ENCODE measurements at regions not wholly inside any gene's neighbourhood (a gene's known extent, or its start where the extent isn't known, plus 50 kb on each side); places are given as distances from the start of the nearest gene placed in this dataset.

- TF ChIP-seq HMGXB4 (CRISPR knock-in tag; IDR thresholded peaks at IDR 0.05) = no peak
- TF ChIP-seq ZNF584 (CRISPR knock-in tag; IDR thresholded peaks at IDR 0.05; ENCODE audit: low read depth) = no peak
- peak; percentile 90 for TF ChIP-seq DMBX1 (CRISPR knock-in tag; IDR thresholded peaks at IDR 0.05; ENCODE audit: borderline replicate concordance)
- no peak for TF ChIP-seq PHF8 (IDR thresholded peaks at IDR 0.05; ENCODE audit: borderline replicate concordance, low read length)
- peak; percentile 53; the same call in 1 of the 2 replicates for TF ChIP-seq LEF1 (IDR thresholded peaks at IDR 0.05)
- TF ChIP-seq SMAD4 (CRISPR knock-in tag; conservative IDR thresholded peaks at IDR 0.05) = peak; percentile 81
- peak; percentile 33; the same call in 1 of the 2 replicates for TF ChIP-seq KHSRP (IDR thresholded peaks at IDR 0.05)
- TF ChIP-seq SMARCE1 (IDR thresholded peaks at IDR 0.05) = peak; percentile 42; the same call in 1 of the 2 replicates
- peak; percentile 94 for TF ChIP-seq NCOR1 (IDR thresholded peaks at IDR 0.05)
- TF ChIP-seq TSHZ1 (CRISPR knock-in tag; IDR thresholded peaks at IDR 0.05) = no peak
- no peak for TF ChIP-seq RFX7 (CRISPR knock-in tag; IDR thresholded peaks at IDR 0.05)
- no peak for TF ChIP-seq ZNF398 (CRISPR knock-in tag; IDR thresholded peaks at IDR 0.05)
- TF ChIP-seq SETDB1 (IDR thresholded peaks at IDR 0.05; ENCODE audit: low read length) = no peak
- no peak for TF ChIP-seq ZBTB34 (CRISPR knock-in tag; IDR thresholded peaks at IDR 0.05)
- TF ChIP-seq PHF21A (IDR thresholded peaks at IDR 0.05; ENCODE audit: borderline replicate concordance, low read depth) = no peak
- TF ChIP-seq ZNF518B (CRISPR knock-in tag; IDR thresholded peaks at IDR 0.05) = no peak
- peak; percentile 87 for TF ChIP-seq NFIC (IDR thresholded peaks at IDR 0.05)
Observed at GRCh38 chr6:164346631-164347030, 932.1 kb downstream of the QKI start (continued).

Measured in K562 (cell line).